Right lobe of liver (tissue), 6 donors: ENCODE measurements at regions not wholly inside any gene's neighbourhood (a gene's known extent, or its start where the extent isn't known, plus 50 kb on each side); places are given as distances from the start of the nearest gene placed in this dataset.

Experiments used
- ATAC-seq, 4 donors: fragments of 200-7000 bp; cut with Tn5 transposase; one replicate each; pipeline ENCODE4 v1.9.1; 2020; ENCODE audit warnings: mild to moderate bottlenecking in 4 of 4, moderate library complexity in 4 of 4
- DNase-seq, 3 donors: peaks; one replicate each; pipeline ENCODE4 v3.0.0-alpha.2; 2020
- H3K27ac ChIP-seq, 3 donors: fragments of 200-600 bp; one replicate each; pipeline ENCODE4 v1.8.0; 2022
- H3K27me3 ChIP-seq, 2 donors: fragments of 200-600 bp; one replicate each; pipeline ENCODE4 v1.8.0; 2022
- H3K36me3 ChIP-seq, 4 donors: fragments of 200-600 bp; sonication (generic) in 1 of 4; one replicate each; pipeline versions ENCODE4 v1.5.1 to v1.8.0; 2017 to 2022; ENCODE audit warnings: control low read depth in 1 of 4
- H3K4me1 ChIP-seq, 4 donors: fragments of 200-600 bp; sonication (generic) in 1 of 4; one replicate each; pipeline versions ENCODE4 v1.5.1 to v1.8.0; 2017 to 2022; ENCODE audit warnings: control low read depth in 1 of 4
- H3K4me3 ChIP-seq, 3 donors: fragments of 200-600 bp; one replicate each; pipeline ENCODE4 v1.8.0; 2022
- H3K9me3 ChIP-seq, 4 donors: fragments of 200-600 bp; sonication (generic) in 1 of 4; one replicate each; pipeline versions ENCODE4 v1.5.1 to v1.8.0; 2017 to 2022; ENCODE audit warnings: control low read depth in 1 of 4
- CTCF ChIP-seq, 4 donors: fragments of 200-600 bp in 3 of 4; fragments of 450-650 bp in 1 of 4; IDR thresholded peaks; one replicate each; pipeline versions ENCODE4 v1.5.1 to v1.8.0; 2016 to 2022; ENCODE audit warnings: antibody characterized with exemption in 4 of 4, mild to moderate bottlenecking in 2 of 4
- POLR2A ChIP-seq: fragments of 450-650 bp; IDR thresholded peaks from one replicate; pipeline ENCODE4 v1.6.1; 2017; ENCODE audit warnings: antibody characterized with exemption, mild to moderate bottlenecking
- whole genome bisulfite sequencing: methylation state at CpG from one replicate; pipeline ENCODE4 v1.1.6; 2018; ENCODE audit warnings: low coverage, low lambda C conversion rate; ENCODE audit not compliant: insufficient coverage; ENCODE audit errors: missing lambda C conversion rate; 5-methylcytosine and 5-hydroxymethylcytosine counted together
- intact Hi-C, 2 donors: fragments of 100-400 bp; cut with DNase I; formaldehyde crosslinking; loops; one replicate each; pipeline versions ENCODE4 v1.11.2 to v1.14.1; 2022
- donor health status: DM: no; HTN: yes; CAD: no.
- donor health status: DM: no; HTN: no; CAD: no.
- donor health status: DM: no; HTN: no; CAD: no.
- donor health status: DM: no; HTN: yes; CAD: no.
- donor health status: DM: no; HTN: yes; CAD: no.

GRCh38 chr1:65066419-65066765 is 81.6 kb upstream of the AK4 start:
- TF ChIP-seq CTCF (IDR thresholded peaks at IDR 0.05): no peak
- TF ChIP-seq POLR2A: no peak
- Histone ChIP-seq H3K27me3 (no peaks in the 10 kb centered on the region), H3K27ac (peak overlapping the region; percentile 98 to 100 (median 99)), H3K9me3 (no peaks in the 10 kb centered on the region), H3K4me3 (peak overlapping the region; percentile 57 to 76 (median 74)), H3K4me1 (peaks cover 0 to 7% (median 0%) of the 10 kb centered on the region in 4 donors), H3K36me3 (no peaks in the 10 kb centered on the region)
- no peak for ATAC-seq
- DNase-seq: no peak
- 0% methylated on average over 27 of the region's 33 CpGs for WGBS
- intact Hi-C loops: loop anchor here in 1 of 2 donors (10.0 kb wide), 1 partner anchor 138 kb away; no protein-coding TSS in a partner anchor

- H3K4me3 ChIP-seq: peak overlapping the region; percentile 57 to 76 (median 74)
- peak; percentile 68 for TF ChIP-seq POLR2A
- no peak for TF ChIP-seq CTCF (IDR thresholded peaks at IDR 0.05)
- H3K36me3 ChIP-seq: no peaks in the 10 kb centered on the region
- intact Hi-C loops: loop anchor here in 1 of 2 donors (10.0 kb wide), 1 partner anchor 138 kb away; no protein-coding TSS in a partner anchor
- no peaks in the 10 kb centered on the region for H3K27me3 ChIP-seq
- H3K9me3 ChIP-seq: no peaks in the 10 kb centered on the region
- H3K4me1 ChIP-seq: peaks cover 0 to 7% (median 0%) of the 10 kb centered on the region in 4 donors
- H3K27ac ChIP-seq: peak overlapping the region; percentile 98 to 100 (median 99)
- WGBS: 3% methylated on average over 12 of the region's 101 CpGs
- ATAC-seq: peak; percentile 82 to 91 (median 86)
- DNase-seq: peak; percentile 95 to 97 (median 96)
Measured at GRCh38 chr1:65066766-65067490, 81.1 kb upstream of the AK4 start.

GRCh38 chr1:65067491-65068201 is 80.4 kb upstream of the AK4 start:
- Histone ChIP-seq H3K27ac (peak overlapping the region; percentile 98 to 100 (median 99)), H3K36me3 (no peaks in the 10 kb centered on the region), H3K9me3 (no peaks in the 10 kb centered on the region), H3K27me3 (no peaks in the 10 kb centered on the region), H3K4me1 (peaks cover 0 to 10% (median 0%) of the 10 kb centered on the region in 4 donors), H3K4me3 (peak overlapping the region; percentile 57 to 76 (median 74))
- intact Hi-C loops: loop anchor here in 1 of 2 donors (10.0 kb wide), 1 partner anchor 137 kb away; no protein-coding TSS in a partner anchor
- ATAC-seq: peak; percentile 50 to 56 (median 52)
- DNase-seq: peak; percentile 74 to 82 (median 75)
- TF ChIP-seq CTCF (IDR thresholded peaks at IDR 0.05) (no peak), POLR2A (peak; percentile 57)
- WGBS: under 1% methylated on average over 24 of the region's 61 CpGs

- intact Hi-C loops: loop anchor here in 1 of 2 donors (10.0 kb wide), 1 partner anchor 136 kb away; no protein-coding TSS in a partner anchor
- Histone ChIP-seq H3K9me3 (no peaks in the 10 kb centered on the region), H3K27me3 (no peaks in the 10 kb centered on the region), H3K36me3 (no peaks in the 10 kb centered on the region), H3K4me3 (peak overlapping the region; percentile 57 to 76 (median 74)), H3K27ac (peak overlapping the region; percentile 98 to 100 (median 99)), H3K4me1 (peaks cover 0 to 17% (median 0%) of the 10 kb centered on the region in 4 donors)
- under 1% methylated on average over 20 of the region's 20 CpGs for WGBS
- TF ChIP-seq CTCF (IDR thresholded peaks at IDR 0.05) (no peak), POLR2A (no peak)
- DNase-seq (no peak), ATAC-seq (peak; percentile 3 to 19 (median 8))
Measured at GRCh38 chr1:65068202-65069010, 79.6 kb upstream of the AK4 start.
